ENCODE measurements at regions not wholly inside any gene's neighbourhood (a gene's known extent, or its start where the extent isn't known, plus 50 kb on each side); places are given as distances from the start of the nearest gene placed in this dataset.
"Not testable (repeated sequence)": the region's sequence is repeated elsewhere in the genome, so short reads cannot be mapped to it uniquely, and the experiment has no call there.

DNA sequence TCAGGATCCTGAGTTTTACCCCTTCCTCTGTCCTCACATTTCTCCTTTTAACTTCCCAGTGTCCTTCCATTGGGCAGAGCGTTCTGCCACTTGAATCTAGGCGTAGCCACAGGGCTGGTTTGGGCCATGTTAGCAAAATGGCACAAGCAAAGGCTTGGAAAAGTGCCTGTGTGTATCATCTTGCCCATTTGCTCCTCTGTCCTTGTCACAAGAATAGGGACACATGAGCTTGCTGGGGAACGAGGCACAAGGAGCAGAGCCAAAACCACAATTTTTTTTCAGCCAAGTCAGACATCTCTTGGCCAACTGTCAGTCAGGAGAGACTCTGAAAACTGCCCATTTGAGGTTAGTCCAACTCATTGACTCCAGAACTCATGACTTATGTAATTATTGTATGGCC, 285.2 kb downstream of the ZNF248 start:
- no peak for DNase-seq (ENCODE audit: low spot score)
- no peaks in the 10 kb centered on the region for H3K4me1 Mint-ChIP-seq (ENCODE audit: low read depth)
- H3K4me3 Mint-ChIP-seq, result no peak overlapping the region
- no peak overlapping the region for H3K27ac Mint-ChIP-seq
- no peaks in the 10 kb centered on the region for H3K27me3 Mint-ChIP-seq (ENCODE audit: low read depth)
- no peaks in the 10 kb centered on the region for H3K36me3 Mint-ChIP-seq (ENCODE audit: low read depth)
- peaks cover 45% of the 10 kb centered on the region for H3K9me3 Mint-ChIP-seq

DNA sequence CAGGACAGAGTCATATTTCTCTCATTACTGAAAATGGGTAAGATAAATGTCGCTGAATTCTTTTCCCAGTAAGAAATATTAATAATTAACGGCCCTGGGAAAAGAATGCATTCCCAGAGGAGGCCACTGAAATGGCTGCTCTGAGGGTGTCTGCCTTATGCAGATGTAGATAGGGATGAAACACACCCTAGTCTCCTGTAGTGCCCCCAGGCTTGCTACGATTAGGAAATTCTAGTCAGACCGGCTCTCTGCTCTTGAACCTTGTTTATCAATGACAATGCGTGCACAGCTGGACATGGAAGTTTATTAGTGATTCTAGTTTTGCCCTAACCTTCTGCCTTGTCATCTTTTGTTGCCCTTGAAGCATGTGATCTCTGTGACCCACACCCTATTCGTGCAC, 291.1 kb downstream of the ZNF248 start:
- Mint-ChIP-seq H3K27me3 (ENCODE audit: low read depth) (no peaks in the 10 kb centered on the region), H3K36me3 (ENCODE audit: low read depth) (no peaks in the 10 kb centered on the region), H3K27ac (no peak overlapping the region), H3K9me3 (peaks cover 33% of the 10 kb centered on the region), H3K4me1 (ENCODE audit: low read depth) (no peaks in the 10 kb centered on the region), H3K4me3 (no peak overlapping the region)
- no peak for DNase-seq (ENCODE audit: low spot score)

- DNase-seq (ENCODE audit: low spot score), result no peak
- Mint-ChIP-seq H3K4me3 (no peak overlapping the region), H3K27me3 (ENCODE audit: low read depth) (no peaks in the 10 kb centered on the region), H3K9me3 (peaks cover 33% of the 10 kb centered on the region), H3K27ac (no peak overlapping the region), H3K4me1 (ENCODE audit: low read depth) (no peaks in the 10 kb centered on the region), H3K36me3 (ENCODE audit: low read depth) (no peaks in the 10 kb centered on the region)
Measured at GRCh38 chr10:37563715-37564108, 293.7 kb downstream of the ZNF248 start.

DNA sequence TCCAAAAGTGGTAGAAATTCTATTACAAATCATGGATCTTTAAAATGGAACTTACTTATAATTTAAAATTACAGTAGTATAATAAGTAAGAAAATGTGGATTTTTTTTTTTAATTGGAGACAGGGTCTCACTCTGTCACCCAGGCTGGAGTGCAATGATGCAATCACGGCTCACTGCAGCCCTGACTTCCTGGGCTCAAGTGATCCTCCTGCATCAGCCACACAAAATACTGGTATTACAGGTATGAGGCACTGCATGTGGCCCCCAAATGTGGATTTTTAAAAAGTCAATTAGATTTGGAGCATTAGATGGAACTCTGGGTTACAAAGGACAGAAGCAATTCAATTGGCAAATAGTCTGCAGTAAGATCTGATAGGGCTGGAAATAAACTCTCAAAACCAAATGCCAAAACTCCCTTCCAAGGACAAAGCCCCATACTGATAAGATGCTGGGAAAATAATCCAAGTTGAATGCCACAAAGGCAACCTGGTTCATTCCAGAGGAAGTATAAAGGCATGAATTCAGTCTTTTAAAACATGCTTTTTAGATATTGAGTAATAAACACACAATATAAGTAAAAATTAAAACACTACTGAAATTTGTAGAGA, 294.2 kb downstream of the ZNF248 start:
- DNase-seq (ENCODE audit: low spot score), result no peak
- H3K36me3 Mint-ChIP-seq (ENCODE audit: low read depth), result no peaks in the 10 kb centered on the region
- H3K27me3 Mint-ChIP-seq (ENCODE audit: low read depth), result no peaks in the 10 kb centered on the region
- H3K9me3 Mint-ChIP-seq, result peaks cover 29% of the 10 kb centered on the region
- no peak overlapping the region for H3K27ac Mint-ChIP-seq
- H3K4me3 Mint-ChIP-seq, result no peak overlapping the region
- no peaks in the 10 kb centered on the region for H3K4me1 Mint-ChIP-seq (ENCODE audit: low read depth)

- no peak overlapping the region for H3K4me3 Mint-ChIP-seq
- H3K36me3 Mint-ChIP-seq (ENCODE audit: low read depth), result no peaks in the 10 kb centered on the region
- H3K9me3 Mint-ChIP-seq, result peaks cover 25% of the 10 kb centered on the region
- no peak overlapping the region for H3K27ac Mint-ChIP-seq
- no peaks in the 10 kb centered on the region for H3K27me3 Mint-ChIP-seq (ENCODE audit: low read depth)
- H3K4me1 Mint-ChIP-seq (ENCODE audit: low read depth), result no peaks in the 10 kb centered on the region
- no peak for DNase-seq (ENCODE audit: low spot score)
Measured at GRCh38 chr10:37552881-37553280, 304.5 kb downstream of the ZNF248 start.

DNA sequence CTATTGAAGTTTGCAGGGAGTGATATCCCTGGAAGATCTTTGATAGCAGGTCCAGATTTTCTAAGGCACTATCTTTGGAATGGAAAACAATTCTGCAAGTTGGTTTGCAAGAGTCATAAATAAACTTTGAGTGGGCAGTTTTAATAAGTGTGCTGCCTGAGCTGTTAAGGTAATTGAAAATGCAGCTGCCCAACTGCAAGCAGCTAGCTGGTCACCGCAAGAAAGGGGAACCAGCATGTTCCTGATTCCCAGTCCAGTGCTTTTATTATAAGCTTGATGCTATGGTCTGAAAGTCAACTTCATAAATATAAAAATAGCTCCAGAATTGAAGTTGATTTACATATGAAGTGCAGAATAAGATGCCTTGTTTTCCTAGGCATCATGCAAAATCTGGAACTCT, 308.4 kb downstream of the ZNF248 start:
- H3K27me3 Mint-ChIP-seq (ENCODE audit: low read depth), result no peaks in the 10 kb centered on the region
- no peaks in the 10 kb centered on the region for H3K4me1 Mint-ChIP-seq (ENCODE audit: low read depth)
- no peaks in the 10 kb centered on the region for H3K36me3 Mint-ChIP-seq (ENCODE audit: low read depth)
- peaks cover 17% of the 10 kb centered on the region for H3K9me3 Mint-ChIP-seq
- H3K4me3 Mint-ChIP-seq, result no peak overlapping the region
- no peak for DNase-seq (ENCODE audit: low spot score)
- H3K27ac Mint-ChIP-seq, result no peak overlapping the region

DNA sequence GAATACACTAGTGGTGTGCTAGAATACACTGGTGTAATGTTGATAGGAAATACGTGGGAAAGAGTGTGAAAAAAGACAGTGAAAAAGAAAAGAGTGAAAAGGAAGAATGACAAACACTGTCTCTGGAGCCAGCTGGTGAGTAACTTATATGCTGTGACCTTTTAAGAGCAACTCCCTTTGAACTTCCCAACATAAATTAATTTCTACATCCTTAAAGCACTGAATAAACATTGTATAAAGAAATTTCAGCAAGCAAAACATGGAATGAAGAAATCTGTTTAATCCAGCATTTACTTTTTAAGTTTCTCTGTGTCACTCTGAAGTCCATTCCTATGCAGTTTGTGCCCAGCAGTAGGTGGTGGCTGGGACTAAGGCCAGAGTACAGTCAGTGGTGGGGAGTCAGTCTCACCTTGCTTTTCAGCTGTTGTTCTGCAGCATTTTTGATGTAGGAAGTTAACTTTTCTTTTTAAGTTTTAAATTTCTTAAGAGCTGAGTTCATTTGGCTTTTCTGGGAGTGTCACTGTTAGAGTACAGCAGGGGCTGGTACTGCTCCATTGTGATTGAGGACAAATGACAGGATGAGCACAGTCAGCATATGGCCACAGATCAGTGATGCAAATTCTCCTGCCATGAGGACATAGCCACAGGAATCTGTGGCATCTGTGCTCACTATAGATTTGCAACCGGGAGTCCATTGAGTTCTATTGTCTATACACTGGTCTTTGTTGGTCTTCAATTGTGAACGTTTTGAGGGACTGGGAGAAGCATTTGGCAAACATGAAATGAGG, 321.8 kb downstream of the ZNF248 start:
- no peaks in the 10 kb centered on the region for H3K4me1 Mint-ChIP-seq (ENCODE audit: low read depth)
- H3K27me3 Mint-ChIP-seq (ENCODE audit: low read depth), result no peaks in the 10 kb centered on the region
- no peaks in the 10 kb centered on the region for H3K36me3 Mint-ChIP-seq (ENCODE audit: low read depth)
- no peak overlapping the region for H3K4me3 Mint-ChIP-seq
- no peak overlapping the region for H3K27ac Mint-ChIP-seq
- DNase-seq (ENCODE audit: low spot score), result no peak
- peaks cover 31% of the 10 kb centered on the region for H3K9me3 Mint-ChIP-seq

DNA sequence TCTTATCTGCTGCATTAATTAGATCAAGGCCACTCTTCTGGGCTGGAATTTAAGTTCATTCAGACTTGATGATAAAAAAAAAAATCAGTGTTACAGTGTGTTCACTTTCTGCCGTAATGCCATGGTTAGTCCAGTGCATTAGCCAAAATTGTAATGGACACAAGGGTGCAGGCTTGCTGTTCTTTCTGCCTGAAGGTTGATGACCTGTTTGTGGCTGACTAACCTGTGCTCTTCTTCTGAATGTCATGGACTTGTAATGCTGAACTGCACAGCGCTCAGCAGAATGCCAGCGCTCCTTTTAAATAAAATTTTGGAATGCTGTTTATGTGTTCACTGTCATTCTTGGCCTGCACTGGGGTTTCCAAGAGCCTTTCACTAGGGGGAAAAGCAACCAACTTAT, 323.2 kb downstream of the ZNF248 start:
- DNase-seq (ENCODE audit: low spot score), result no peak
- Mint-ChIP-seq H3K4me3 (no peak overlapping the region), H3K36me3 (ENCODE audit: low read depth) (no peaks in the 10 kb centered on the region), H3K27ac (no peak overlapping the region), H3K4me1 (ENCODE audit: low read depth) (no peaks in the 10 kb centered on the region), H3K27me3 (ENCODE audit: low read depth) (no peaks in the 10 kb centered on the region), H3K9me3 (peaks cover 39% of the 10 kb centered on the region)

DNA sequence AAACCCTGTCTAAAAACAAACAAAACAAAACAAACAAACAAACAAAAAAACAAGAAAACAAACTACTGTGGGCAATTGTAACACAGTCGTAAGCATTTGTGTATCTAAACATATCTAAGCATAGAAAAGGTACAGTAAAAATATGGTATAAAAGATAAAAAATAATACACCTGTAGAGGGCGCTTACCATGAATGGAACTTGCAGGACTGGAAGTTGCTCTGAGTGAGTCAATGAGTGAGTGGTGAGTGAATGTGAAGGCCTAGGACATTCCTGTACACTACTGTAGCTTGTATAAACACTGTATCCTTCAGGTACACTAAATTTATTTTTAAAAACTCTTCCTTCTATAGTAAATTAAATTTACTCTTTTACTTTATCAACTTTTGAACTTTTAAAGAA, 332.0 kb downstream of the ZNF248 start:
- not testable (repeated sequence) for DNase-seq (ENCODE audit: low spot score); H3K36me3 Mint-ChIP-seq (ENCODE audit: low read depth); H3K27ac Mint-ChIP-seq; H3K27me3 Mint-ChIP-seq (ENCODE audit: low read depth); H3K4me3 Mint-ChIP-seq; H3K4me1 Mint-ChIP-seq (ENCODE audit: low read depth)
- peaks cover 39% of the 10 kb centered on the region for H3K9me3 Mint-ChIP-seq

GRCh38 chr10:37520488-37520887, 336.9 kb downstream of the ZNF248 start:
- H3K9me3 Mint-ChIP-seq, result peaks cover 19% of the 10 kb centered on the region

DNA sequence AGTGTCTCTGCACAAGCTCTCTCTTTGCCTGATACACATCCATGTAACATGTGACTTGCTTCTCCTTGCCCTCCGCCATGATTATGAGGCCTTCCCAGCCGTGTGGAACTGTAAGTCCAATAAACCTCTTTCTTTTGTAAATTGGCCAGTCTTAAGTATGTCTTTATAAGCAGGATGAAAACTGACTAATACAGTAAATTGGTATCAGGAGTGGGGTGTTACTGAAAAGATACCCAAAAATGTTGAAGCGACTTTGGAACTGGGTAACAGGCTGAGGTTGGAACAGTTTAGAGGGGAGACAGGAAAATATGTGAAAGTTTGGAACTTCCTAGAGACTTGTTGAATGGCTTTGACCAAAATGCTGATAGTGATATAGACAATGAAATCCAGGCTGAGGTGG, 346.9 kb downstream of the ZNF248 start:
- H3K27ac Mint-ChIP-seq; H3K4me1 Mint-ChIP-seq (ENCODE audit: low read depth); H3K4me3 Mint-ChIP-seq; H3K36me3 Mint-ChIP-seq (ENCODE audit: low read depth); H3K27me3 Mint-ChIP-seq (ENCODE audit: low read depth); DNase-seq (ENCODE audit: low spot score): not testable (repeated sequence)
- peaks cover 54% of the 10 kb centered on the region for H3K9me3 Mint-ChIP-seq

More at GRCh38 chr10:37520488-37520887, 336.9 kb downstream of the ZNF248 start:
- H3K27me3 Mint-ChIP-seq (ENCODE audit: low read depth), result no peaks in the 10 kb centered on the region
- H3K36me3 Mint-ChIP-seq (ENCODE audit: low read depth), result no peaks in the 10 kb centered on the region
- H3K4me3 Mint-ChIP-seq, result no peak overlapping the region
- no peak for DNase-seq (ENCODE audit: low spot score)
- H3K4me1 Mint-ChIP-seq (ENCODE audit: low read depth), result no peaks in the 10 kb centered on the region
- H3K27ac Mint-ChIP-seq, result no peak overlapping the region

DNA sequence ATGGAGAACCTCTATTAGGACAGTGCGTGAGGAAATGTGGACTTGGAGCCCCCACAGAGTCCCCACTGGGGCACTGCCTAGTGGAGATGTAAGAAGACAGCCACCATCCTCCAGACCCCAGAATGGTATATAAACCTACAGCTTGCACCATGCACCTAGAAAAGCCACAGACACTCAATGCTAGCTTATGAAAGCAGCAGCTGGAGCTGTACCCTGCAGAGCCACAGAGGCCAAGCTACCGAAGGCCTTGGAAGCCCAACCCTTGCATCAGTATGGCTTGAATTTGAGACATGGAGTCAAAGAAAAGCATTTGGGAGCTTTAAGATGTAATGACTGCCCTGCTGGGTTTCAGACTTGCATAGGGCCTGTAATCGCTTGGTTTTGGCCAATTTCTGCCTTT, 361.3 kb downstream of the ZNF248 start:
- H3K27ac Mint-ChIP-seq, result no peak overlapping the region
- H3K36me3 Mint-ChIP-seq (ENCODE audit: low read depth), result no peaks in the 10 kb centered on the region
- H3K27me3 Mint-ChIP-seq (ENCODE audit: low read depth), result no peaks in the 10 kb centered on the region
- H3K4me1 Mint-ChIP-seq (ENCODE audit: low read depth), result no peaks in the 10 kb centered on the region
- DNase-seq (ENCODE audit: low spot score), result no peak
- H3K4me3 Mint-ChIP-seq, result no peak overlapping the region
- H3K9me3 Mint-ChIP-seq, result peaks cover 16% of the 10 kb centered on the region

- no peaks in the 10 kb centered on the region for H3K36me3 Mint-ChIP-seq (ENCODE audit: low read depth)
- no peak overlapping the region for H3K27ac Mint-ChIP-seq
- H3K27me3 Mint-ChIP-seq (ENCODE audit: low read depth), result no peaks in the 10 kb centered on the region
- no peaks in the 10 kb centered on the region for H3K4me1 Mint-ChIP-seq (ENCODE audit: low read depth)
- peaks cover 15% of the 10 kb centered on the region for H3K9me3 Mint-ChIP-seq
- no peak for DNase-seq (ENCODE audit: low spot score)
- no peak overlapping the region for H3K4me3 Mint-ChIP-seq
Measured at GRCh38 chr10:37495415-37495814, 362.0 kb downstream of the ZNF248 start.

DNA sequence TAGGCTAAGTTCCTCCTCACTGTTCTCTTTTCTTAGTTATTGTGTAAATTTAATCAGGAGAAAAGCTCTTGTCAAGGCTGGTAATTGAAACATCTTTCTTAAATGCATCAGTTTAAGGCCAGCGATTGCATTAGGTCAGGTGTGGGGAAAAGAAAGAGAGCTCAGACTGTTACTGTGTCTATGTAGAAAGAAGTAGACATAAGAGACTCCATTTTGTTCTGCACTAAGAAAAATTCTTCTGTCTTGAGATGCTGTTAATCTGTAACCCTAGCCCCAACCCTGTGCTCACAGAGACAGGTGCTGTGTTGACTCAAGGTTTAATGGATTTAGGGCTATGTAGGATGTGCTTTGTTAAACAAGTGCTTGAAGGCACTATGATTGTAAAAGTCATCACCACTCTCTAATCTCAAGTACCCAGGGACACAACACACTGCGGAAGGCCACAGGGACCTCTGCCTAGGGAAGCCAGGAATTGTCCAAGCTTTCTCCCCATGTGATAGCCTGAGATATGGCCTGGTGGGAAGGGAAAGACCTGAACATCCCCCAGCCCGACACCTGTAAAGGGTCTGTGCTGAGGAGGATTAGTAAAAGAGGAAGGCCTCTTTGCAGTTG, 364.1 kb downstream of the ZNF248 start:
- H3K4me3 Mint-ChIP-seq, result not testable (repeated sequence)

More for the DNA sequence above, 364.1 kb downstream of the ZNF248 start:
- not testable (repeated sequence) for H3K27ac Mint-ChIP-seq; H3K4me1 Mint-ChIP-seq (ENCODE audit: low read depth); H3K36me3 Mint-ChIP-seq (ENCODE audit: low read depth); DNase-seq (ENCODE audit: low spot score); H3K27me3 Mint-ChIP-seq (ENCODE audit: low read depth)
- peaks cover 23% of the 10 kb centered on the region for H3K9me3 Mint-ChIP-seq

Measured in T-helper 2 cell treated with Interferon-gamma antibody and Interleukin-4, amounts not matched to agents 5 μg/mL and 100 μg/mL, for 36 hours (primary cell).